ENCODE measurements at regions not wholly inside any gene's neighbourhood (a gene's known extent, or its start where the extent isn't known, plus 50 kb on each side); places are given as distances from the start of the nearest gene placed in this dataset.
A peak's percentile ranks its signal among the peaks of the same experiment; 100 is the strongest.
"Not testable (repeated sequence)": the region's sequence is repeated elsewhere in the genome, so short reads cannot be mapped to it uniquely, and the experiment has no call there.

- DNase-seq (ENCODE audit: low spot score): no peak
Observed at GRCh38 chr6:6978731-6979130, 129.0 kb upstream of the RREB1 start.

GRCh38 chr6:6980999-6981597, 126.7 kb upstream of the RREB1 start:
- no peak for DNase-seq (ENCODE audit: low spot score)

- no peak for DNase-seq (ENCODE audit: low spot score)
Observed at GRCh38 chr6:6981681-6982322, 126.0 kb upstream of the RREB1 start.

GRCh38 chr6:6982663-6983062, 125.1 kb upstream of the RREB1 start:
- DNase-seq (ENCODE audit: low spot score): no peak

GRCh38 chr6:6984585-6985366, 123.0 kb upstream of the RREB1 start:
- no peak for DNase-seq (ENCODE audit: low spot score)

- DNase-seq (ENCODE audit: low spot score): no peak
Observed at GRCh38 chr6:6986344-6986743, 121.4 kb upstream of the RREB1 start.

- DNase-seq (ENCODE audit: low spot score): no peak
Observed at GRCh38 chr6:6987749-6988148, 120.0 kb upstream of the RREB1 start.

- DNase-seq (ENCODE audit: low spot score): not testable (repeated sequence)
Observed at GRCh38 chr6:6990059-6990458, 117.7 kb upstream of the RREB1 start.

- no peak for DNase-seq (ENCODE audit: low spot score)
Observed at GRCh38 chr6:6993503-6994237, 114.1 kb upstream of the RREB1 start.

GRCh38 chr6:6994796-6995195, 113.0 kb upstream of the RREB1 start:
- no peak for DNase-seq (ENCODE audit: low spot score)

GRCh38 chr6:6995328-6995727, 112.4 kb upstream of the RREB1 start:
- no peak for DNase-seq (ENCODE audit: low spot score)

GRCh38 chr6:6996124-6996523, 111.6 kb upstream of the RREB1 start:
- no peak for DNase-seq (ENCODE audit: low spot score)

GRCh38 chr6:6997263-6998193, 110.2 kb upstream of the RREB1 start:
- no peak for DNase-seq (ENCODE audit: low spot score)

- DNase-seq (ENCODE audit: low spot score): peak; percentile 55
Observed at GRCh38 chr6:6998194-6998569, 109.6 kb upstream of the RREB1 start.

- no peak for DNase-seq (ENCODE audit: low spot score)
Observed at GRCh38 chr6:7000825-7001777, 106.7 kb upstream of the RREB1 start.

- no peak for DNase-seq (ENCODE audit: low spot score)
Observed at GRCh38 chr6:7003041-7003440, 104.7 kb upstream of the RREB1 start.

GRCh38 chr6:7004581-7005297, 103.0 kb upstream of the RREB1 start:
- DNase-seq (ENCODE audit: low spot score): peak; percentile 31

GRCh38 chr6:7006515-7007191, 101.1 kb upstream of the RREB1 start:
- DNase-seq (ENCODE audit: low spot score): no peak

GRCh38 chr6:7008451-7008988, 99.2 kb upstream of the RREB1 start:
- DNase-seq (ENCODE audit: low spot score): peak; percentile 11
